Gastroesophageal sphincter (tissue), 4 donors: ENCODE measurements at regions not wholly inside any gene's neighbourhood (a gene's known extent, or its start where the extent isn't known, plus 50 kb on each side); places are given as distances from the start of the nearest gene placed in this dataset.
"Not testable (repeated sequence)": the region's sequence is repeated elsewhere in the genome, so short reads cannot be mapped to it uniquely, and the experiment has no call there.

ENCODE experiments used
- ATAC-seq: fragments of 150-250 bp; one replicate; pipeline ENCODE4 v1.9.1; 2016; ENCODE audit warnings: mild to moderate bottlenecking, moderate library complexity
- H3K27ac ChIP-seq, 4 donors: fragments of 200-600 bp; sonication (generic) in 3 of 4; 1 replicate in 3 of 4; 2 replicates in 1 of 4; pipeline ENCODE4 v1.5.1; 2016 to 2019
- H3K27me3 ChIP-seq: fragments of 200-600 bp; sonication (generic); one replicate; pipeline ENCODE4 v1.5.1; 2019
- H3K36me3 ChIP-seq, 2 donors: fragments of 200-600 bp; sonication (generic); one replicate each; pipeline ENCODE4 v1.5.1; 2019; ENCODE audit warnings: control low read depth in 1 of 2
- H3K4me1 ChIP-seq, 3 donors: fragments of 200-600 bp; sonication (generic); 1 replicate in 2 of 3; 2 replicates in 1 of 3; pipeline ENCODE4 v1.5.1; 2016 to 2019; ENCODE audit warnings: control low read depth in 2 of 3
- H3K4me3 ChIP-seq, 2 donors: fragments of 200-600 bp; sonication (generic); one replicate each; pipeline ENCODE4 v1.5.1; 2019; ENCODE audit warnings: mild to moderate bottlenecking in 1 of 2, moderate library complexity in 1 of 2
- H3K9me3 ChIP-seq, 3 donors: fragments of 200-600 bp; sonication (generic); one replicate each; pipeline ENCODE4 v1.5.1; 2017 to 2019; ENCODE audit warnings: control low read depth in 2 of 3
- EP300 ChIP-seq: sonication (generic); formaldehyde crosslinking; IDR thresholded peaks from one replicate; pipeline ENCODE4 v1.6.1; 2017; ENCODE audit warnings: antibody characterized with exemption, mild to moderate bottlenecking
- POLR2A ChIP-seq, 2 donors: fragments of 450-650 bp; IDR thresholded peaks; one replicate each; pipeline ENCODE4 v1.6.1; 2017; ENCODE audit warnings: antibody characterized with exemption in 2 of 2, mild to moderate bottlenecking in 2 of 2, moderate library complexity in 1 of 2
- POLR2AphosphoS5 ChIP-seq: sonication (generic); formaldehyde crosslinking; IDR thresholded peaks from one replicate; pipeline ENCODE4 v1.6.1; 2017; ENCODE audit warnings: antibody characterized with exemption
- WGBS, 2 donors: methylation state at CpG; one replicate each; pipeline ENCODE4 v1.1.5; 2018; ENCODE audit warnings: low coverage in 1 of 2; 5-methylcytosine and 5-hydroxymethylcytosine counted together
- TF ChIP-seq, protein P1 (sequence below), 4 experiments: fragments of 200-600 bp in 2 of 4; fragments of 450-650 bp in 2 of 4; sonication (generic) in 1 of 4; IDR thresholded peaks; one replicate each; pipeline ENCODE4 v1.5.1; 2017 to 2019; ENCODE audit warnings: antibody characterized with exemption in 4 of 4, mild to moderate bottlenecking in 2 of 4, moderate library complexity in 2 of 4

DNA sequence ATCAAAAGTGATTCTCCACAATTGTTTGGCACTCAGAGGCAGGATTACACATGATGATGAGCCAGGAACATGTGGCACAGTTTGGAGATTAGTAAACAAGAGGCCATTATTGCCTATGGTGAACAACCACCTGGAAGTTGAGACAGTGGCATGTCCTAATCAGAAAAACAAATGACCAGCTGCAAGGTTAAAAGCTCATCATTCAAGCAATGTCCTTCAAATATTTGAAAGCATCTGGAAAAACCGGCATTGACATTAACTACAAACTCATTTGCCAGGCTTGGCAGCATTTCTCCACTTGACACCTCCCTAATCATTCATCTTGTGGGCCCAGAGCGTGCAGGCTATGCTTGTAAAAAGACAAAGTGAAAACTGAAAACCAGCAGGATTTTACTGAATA, 80.6 kb upstream of the MEGF10 start:
- H3K4me1 ChIP-seq = no peaks in the 10 kb centered on the region
- H3K9me3 ChIP-seq = peaks cover 0 to 5% (median 0%) of the 10 kb centered on the region in 3 donors
- TF ChIP-seq EP300 (no peak), POLR2A (IDR thresholded peaks at IDR 0.05) (no peak), POLR2AphosphoS5 (no peak)
- TF ChIP-seq, protein P1, sequence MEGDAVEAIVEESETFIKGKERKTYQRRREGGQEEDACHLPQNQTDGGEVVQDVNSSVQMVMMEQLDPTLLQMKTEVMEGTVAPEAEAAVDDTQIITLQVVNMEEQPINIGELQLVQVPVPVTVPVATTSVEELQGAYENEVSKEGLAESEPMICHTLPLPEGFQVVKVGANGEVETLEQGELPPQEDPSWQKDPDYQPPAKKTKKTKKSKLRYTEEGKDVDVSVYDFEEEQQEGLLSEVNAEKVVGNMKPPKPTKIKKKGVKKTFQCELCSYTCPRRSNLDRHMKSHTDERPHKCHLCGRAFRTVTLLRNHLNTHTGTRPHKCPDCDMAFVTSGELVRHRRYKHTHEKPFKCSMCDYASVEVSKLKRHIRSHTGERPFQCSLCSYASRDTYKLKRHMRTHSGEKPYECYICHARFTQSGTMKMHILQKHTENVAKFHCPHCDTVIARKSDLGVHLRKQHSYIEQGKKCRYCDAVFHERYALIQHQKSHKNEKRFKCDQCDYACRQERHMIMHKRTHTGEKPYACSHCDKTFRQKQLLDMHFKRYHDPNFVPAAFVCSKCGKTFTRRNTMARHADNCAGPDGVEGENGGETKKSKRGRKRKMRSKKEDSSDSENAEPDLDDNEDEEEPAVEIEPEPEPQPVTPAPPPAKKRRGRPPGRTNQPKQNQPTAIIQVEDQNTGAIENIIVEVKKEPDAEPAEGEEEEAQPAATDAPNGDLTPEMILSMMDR (IDR thresholded peaks at IDR 0.05) = no peak
- no peaks in the 10 kb centered on the region for H3K27me3 ChIP-seq
- no peak for ATAC-seq
- H3K4me3 ChIP-seq = no peak overlapping the region
- WGBS, 2 donors = 9 to 21% methylated on average over 2 of the region's 2 CpGs
- H3K36me3 ChIP-seq = no peaks in the 10 kb centered on the region
- no peak overlapping the region for H3K27ac ChIP-seq

DNA sequence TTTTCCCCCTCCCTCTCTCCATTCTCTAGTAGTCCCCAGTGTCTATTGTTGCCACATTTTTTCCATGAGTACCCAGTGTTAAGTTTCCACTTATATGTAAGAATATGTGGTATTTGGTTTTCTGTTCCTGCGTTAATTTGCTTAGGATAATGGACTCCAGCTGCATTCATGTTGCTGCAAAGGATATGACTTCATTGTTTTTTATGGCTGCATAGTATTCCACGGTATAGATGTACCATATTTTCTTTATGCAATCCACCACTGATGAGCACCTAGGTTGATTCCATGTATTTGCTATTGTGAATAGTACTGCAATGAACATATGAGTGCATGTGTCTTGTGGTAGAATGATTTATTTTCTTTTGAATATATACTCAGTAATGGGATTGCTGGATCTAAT, 77.4 kb upstream of the MEGF10 start:
- no peaks in the 10 kb centered on the region for H3K27me3 ChIP-seq
- TF ChIP-seq, protein P1 (IDR thresholded peaks at IDR 0.05) = no peak
- TF ChIP-seq POLR2A (IDR thresholded peaks at IDR 0.05) (no peak), POLR2AphosphoS5 (no peak), EP300 (no peak)
- no peaks in the 10 kb centered on the region for H3K4me1 ChIP-seq
- H3K27ac ChIP-seq = no peak overlapping the region
- WGBS, 2 donors = 79 to 100% methylated on average over 2 of the region's 2 CpGs
- no peak overlapping the region for H3K4me3 ChIP-seq
- no peak for ATAC-seq
- no peaks in the 10 kb centered on the region for H3K36me3 ChIP-seq
- H3K9me3 ChIP-seq = peaks cover 0 to 5% (median 0%) of the 10 kb centered on the region in 3 donors

DNA sequence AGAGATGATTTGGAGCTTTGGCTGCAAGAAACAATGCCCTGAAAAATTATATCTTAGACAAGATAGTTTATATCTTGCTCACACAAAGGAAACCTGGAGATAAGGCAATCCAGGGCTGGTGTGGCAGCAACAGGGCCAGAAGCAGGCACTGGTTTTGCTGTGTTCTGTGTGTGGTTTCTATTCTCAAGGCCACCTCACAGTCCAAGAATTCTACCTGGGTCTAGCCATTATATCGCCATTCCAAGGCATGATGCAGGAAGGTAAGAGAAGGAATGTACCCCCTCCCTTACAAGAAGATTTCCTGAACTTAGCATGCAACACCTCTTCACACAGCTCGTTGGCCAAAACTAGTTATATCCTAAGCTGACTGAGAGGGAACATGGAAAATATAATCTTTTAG, 74.5 kb upstream of the MEGF10 start:
- ATAC-seq = no peak
- WGBS, 2 donors = 66 to 67% methylated on average over 1 to 2 of the region's 2 CpGs
- Histone ChIP-seq H3K9me3 (peaks cover 0 to 5% (median 0%) of the 10 kb centered on the region in 3 donors), H3K4me1 (no peaks in the 10 kb centered on the region), H3K27me3 (no peaks in the 10 kb centered on the region), H3K27ac (no peak overlapping the region), H3K4me3 (no peak overlapping the region), H3K36me3 (no peaks in the 10 kb centered on the region)
- no peak for TF ChIP-seq EP300
- no peak for TF ChIP-seq POLR2AphosphoS5
- TF ChIP-seq POLR2A (IDR thresholded peaks at IDR 0.05) = no peak
- TF ChIP-seq, protein P1 (IDR thresholded peaks at IDR 0.05) = no peak

DNA sequence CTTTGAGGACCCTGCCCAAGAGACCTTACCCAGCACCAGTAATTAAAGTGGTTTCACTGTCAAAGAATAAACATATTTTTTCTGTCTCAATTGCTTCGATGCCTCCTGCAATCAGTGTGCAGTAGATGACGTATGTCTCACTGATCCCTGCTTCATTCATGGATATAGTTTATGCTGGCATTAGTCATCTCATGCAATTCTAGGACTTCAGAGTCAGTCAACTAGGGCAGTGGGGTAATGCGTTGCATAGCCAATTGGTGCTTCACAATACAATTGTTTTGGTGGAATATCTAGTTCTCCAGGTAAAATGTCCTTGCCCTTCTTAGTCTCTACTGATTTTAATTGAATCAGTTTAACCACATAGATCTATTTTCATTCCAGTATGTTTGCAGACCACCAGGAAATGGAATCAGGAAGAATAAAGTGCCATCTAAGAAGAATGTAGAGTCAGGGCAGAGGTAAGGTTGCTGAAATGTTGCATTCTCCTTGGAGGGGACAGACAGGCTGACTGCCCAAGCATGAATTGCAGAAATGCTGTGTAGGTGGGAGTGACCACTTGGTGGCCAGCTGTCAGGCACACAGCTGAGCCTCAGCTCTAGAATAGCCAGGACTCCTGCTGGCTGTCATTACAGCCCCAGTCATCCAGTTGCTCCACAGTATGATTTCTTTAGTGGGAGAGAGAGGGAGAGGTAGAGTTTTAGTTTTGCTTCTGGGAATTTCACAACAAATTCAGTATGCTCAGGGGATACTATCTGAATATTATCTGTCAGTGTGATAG, 73.5 kb upstream of the MEGF10 start:
- peaks cover 0 to 5% (median 0%) of the 10 kb centered on the region in 3 donors for H3K9me3 ChIP-seq
- TF ChIP-seq, protein P1 (IDR thresholded peaks at IDR 0.05) = no peak
- no peak for TF ChIP-seq POLR2AphosphoS5
- TF ChIP-seq EP300 = no peak
- TF ChIP-seq POLR2A (IDR thresholded peaks at IDR 0.05) = no peak
- 79 to 100% methylated on average over 1 to 3 of the region's 3 CpGs for WGBS, 2 donors

DNA sequence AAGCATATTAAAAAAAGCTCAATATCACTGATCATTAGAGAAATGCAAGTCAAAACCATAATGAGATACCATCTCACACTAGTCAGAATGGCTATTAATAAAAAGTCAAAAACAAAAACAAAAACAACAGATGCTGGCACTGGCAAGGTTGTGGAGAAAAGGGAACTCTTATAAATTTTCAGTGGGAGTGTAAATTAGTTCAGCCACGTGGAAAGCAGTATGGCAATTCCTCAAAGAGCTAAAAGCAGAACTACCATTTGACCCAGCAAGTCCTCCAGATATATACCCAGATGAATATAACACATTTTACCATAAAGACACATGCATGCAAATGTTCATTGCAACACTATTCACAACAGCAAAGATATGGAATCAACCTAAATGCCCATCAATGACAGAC, 68.7 kb upstream of the MEGF10 start:
- not testable (repeated sequence) for ATAC-seq, H3K9me3 ChIP-seq
- 57 to 64% methylated on average over 1 of the region's 1 CpG for WGBS, 2 donors

More for the DNA sequence above, 73.5 kb upstream of the MEGF10 start:
- Histone ChIP-seq H3K27me3 (no peaks in the 10 kb centered on the region), H3K4me1 (no peaks in the 10 kb centered on the region), H3K27ac (no peak overlapping the region), H3K36me3 (no peaks in the 10 kb centered on the region), H3K4me3 (no peak overlapping the region)
- no peak for ATAC-seq

DNA sequence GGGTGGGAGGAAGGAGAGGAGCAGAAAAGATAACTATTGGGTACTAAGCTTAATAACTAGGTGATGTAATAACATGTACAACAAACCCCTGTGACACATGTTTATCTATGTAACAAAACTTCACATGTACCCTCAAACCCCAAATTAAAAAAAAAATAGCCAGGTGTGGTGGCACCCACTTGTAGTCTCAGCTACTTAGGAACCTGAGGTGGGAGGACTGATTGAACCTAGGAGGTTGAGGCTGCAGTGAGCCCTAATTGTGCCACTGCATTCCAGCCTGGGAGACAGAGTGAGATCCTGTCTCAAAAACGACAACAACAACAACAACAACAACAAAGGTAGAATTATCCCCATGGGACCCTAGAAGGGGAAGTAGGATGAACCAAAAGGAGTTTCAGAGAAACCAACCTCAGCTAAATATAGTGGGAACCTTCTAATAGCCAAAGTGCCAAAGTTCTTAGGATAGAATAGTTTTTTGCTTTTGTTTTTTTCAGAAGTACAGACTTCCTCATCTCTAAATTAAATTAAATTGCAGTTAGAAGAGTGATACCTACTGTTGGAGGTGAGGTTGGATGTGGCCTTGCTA, 67.9 kb upstream of the MEGF10 start:
- ATAC-seq, H3K9me3 ChIP-seq, H3K27ac ChIP-seq, H3K36me3 ChIP-seq, H3K4me1 ChIP-seq, H3K4me3 ChIP-seq, H3K27me3 ChIP-seq: not testable (repeated sequence)
- 60 to 67% methylated on average over 1 of the region's 1 CpG for WGBS, 2 donors

More for the DNA sequence above, 68.7 kb upstream of the MEGF10 start:
- not testable (repeated sequence) for H3K27ac ChIP-seq, H3K4me3 ChIP-seq, H3K4me1 ChIP-seq, H3K27me3 ChIP-seq, H3K36me3 ChIP-seq
